Heart left ventricle (tissue), 16 donors: ENCODE measurements at regions not wholly inside any gene's neighbourhood (a gene's known extent, or its start where the extent isn't known, plus 50 kb on each side); places are given as distances from the start of the nearest gene placed in this dataset.
A peak's percentile ranks its signal among the peaks of the same experiment; 100 is the strongest.

ENCODE experiments used
- ATAC-seq, 4 donors: fragments of 200-7000 bp; cut with Tn5 transposase; one replicate each; pipeline ENCODE4 v1.9.1; 2020 to 2022; ENCODE audit warnings: moderate library complexity in 4 of 4, mild to moderate bottlenecking in 3 of 4, moderate number of reproducible peaks in 1 of 4
- DNase-seq, 5 donors: peaks; one replicate each; pipeline ENCODE4 v3.0.0-alpha.2; 2020
- H3K27ac ChIP-seq, 12 donors: fragments of 200-600 bp; sonication (generic) in 4 of 12; one replicate each; pipeline versions ENCODE4 v1.5.0 to v1.8.0; 2016 to 2022; ENCODE audit warnings: mild to moderate bottlenecking in 2 of 12
- H3K27me3 ChIP-seq, 9 donors: fragments of 200-600 bp; sonication (generic) in 2 of 9; one replicate each; pipeline versions ENCODE4 v1.5.1 to v1.8.0; 2016 to 2022; ENCODE audit warnings: mild to moderate bottlenecking in 3 of 9
- H3K36me3 ChIP-seq, 9 donors: fragments of 200-600 bp; sonication (generic) in 2 of 9; one replicate each; pipeline versions ENCODE4 v1.5.0 to v1.8.0; 2018 to 2022; ENCODE audit warnings: mild to moderate bottlenecking in 2 of 9
- H3K4me1 ChIP-seq, 12 donors: fragments of 200-600 bp; sonication (generic) in 4 of 12; one replicate each; pipeline versions ENCODE4 v1.5.0 to v1.8.0; 2016 to 2022; ENCODE audit warnings: mild to moderate bottlenecking in 3 of 12
- H3K4me3 ChIP-seq, 12 donors: fragments of 200-600 bp; sonication (generic) in 4 of 12; one replicate each; pipeline versions ENCODE4 v1.5.0 to v1.8.0; 2017 to 2022; ENCODE audit warnings: mild to moderate bottlenecking in 9 of 12, moderate library complexity in 4 of 12
- H3K9me3 ChIP-seq, 12 donors: fragments of 200-600 bp; sonication (generic) in 4 of 12; one replicate each; pipeline versions ENCODE4 v1.5.0 to v1.8.0; 2016 to 2022; ENCODE audit warnings: mild to moderate bottlenecking in 1 of 12
- CTCF ChIP-seq, 12 donors: fragments of 200-600 bp; sonication (generic) in 4 of 12; IDR thresholded peaks; one replicate each; pipeline versions ENCODE4 v1.5.0 to v1.8.0; 2018 to 2022; ENCODE audit warnings: antibody characterized with exemption in 12 of 12, mild to moderate bottlenecking in 5 of 12
- POLR2A ChIP-seq, 2 donors: fragments of 450-650 bp; IDR thresholded peaks; one replicate each; pipeline ENCODE4 v1.6.1; 2017; ENCODE audit warnings: antibody characterized with exemption in 2 of 2, mild to moderate bottlenecking in 2 of 2, moderate library complexity in 2 of 2
- WGBS, 4 donors: extraction: QIAGEN DNeasy Blood & Tissue Kit in 2 of 4; methylation state at CpG; one replicate each; pipeline versions ENCODE4 v1.1.5 to v1.1.7; 2013 to 2018; 5-methylcytosine and 5-hydroxymethylcytosine counted together
- intact Hi-C, 10 donors: fragments of 100-400 bp; cut with DNase I; formaldehyde crosslinking; loops; one replicate each; pipeline versions ENCODE4 v1.11.1 to v1.14.2; 2022
- donor health status: ischemic (EF 13 %, LVEDD 7.1; RV severe dilation, severe dysfunction).
- donor health status: healthy with polysubstance abuse.
- donor health status: DM: no; HTN: yes; CAD: no.
- donor health status: DM: no; HTN: no; CAD: no.
- donor health status: ischemic (EF 25% LVEDD 6.9; RV normal size, moderate dysfunction).
- donor health status: ischemic (EF 25% LVEDD 5.7; RV mildly dilated, moderate dysfunction).
- donor health status: healthy.
- donor health status: DM: yes; HTN: yes; CAD: no.
- donor health status: ischemic (EF 35%, LVEDD 5.7; RV mildly dilated, moderate dysfunction).
- donor health status: nonischemic (EF 11% LVEDD 7.7; RV severe dilation, severe dysfunction).
- donor health status: DM: yes; HTN: yes; CAD: no.
- donor health status: PGD.
- donor health status: ischemic (EF 29% LVEDD 5.4; RV normal size, mild dysfunction).
- donor health status: nonischemic (EF 23%, LVEDD 6.1; RV moderate dilation, normal function).

GRCh38 chr1:220970311-220970710 lies 91.1 kb downstream of the HLX start:
- no peak overlapping the region for H3K4me3 ChIP-seq
- no peak for TF ChIP-seq POLR2A (IDR thresholded peaks at IDR 0.05)
- no peak for TF ChIP-seq CTCF (IDR thresholded peaks at IDR 0.05)
- H3K27me3 ChIP-seq: no peaks in the 10 kb centered on the region
- DNase-seq (peak in 1 of 5 donors; percentile 10), ATAC-seq (peak in 2 of 4 donors; percentile 24 to 65)
- H3K36me3 ChIP-seq: no peaks in the 10 kb centered on the region
- peak overlapping the region in 6 of 12 donors; percentile 13 to 61 (median 40) for H3K27ac ChIP-seq
- peaks cover 0 to 7% (median 0%) of the 10 kb centered on the region in 12 donors for H3K4me1 ChIP-seq
- intact Hi-C loops: no loop called here
- 57 to 68% (median 62%) methylated on average over 4 of the region's 4 CpGs for WGBS, 4 donors
- H3K9me3 ChIP-seq: peaks cover 0 to 21% (median 0%) of the 10 kb centered on the region in 12 donors

- no peak overlapping the region for H3K4me3 ChIP-seq
- no peaks in the 10 kb centered on the region for H3K27me3 ChIP-seq
- peaks cover 0 to 7% (median 0%) of the 10 kb centered on the region in 12 donors for H3K4me1 ChIP-seq
- intact Hi-C loops: no loop called here
- 74 to 81% (median 77%) methylated on average over 5 of the region's 5 CpGs for WGBS, 4 donors
- DNase-seq (no peak), ATAC-seq (no peak)
- peaks cover 0 to 21% (median 0%) of the 10 kb centered on the region in 12 donors for H3K9me3 ChIP-seq
- H3K36me3 ChIP-seq: no peaks in the 10 kb centered on the region
- no peak overlapping the region for H3K27ac ChIP-seq
- TF ChIP-seq CTCF (IDR thresholded peaks at IDR 0.05) (no peak), POLR2A (IDR thresholded peaks at IDR 0.05) (no peak)
Measured at GRCh38 chr1:220971221-220971620, 92.0 kb downstream of the HLX start.

- DNase-seq (no peak), ATAC-seq (no peak)
- Histone ChIP-seq H3K4me1 (peaks cover 0 to 7% (median 0%) of the 10 kb centered on the region in 12 donors), H3K27ac (no peak overlapping the region), H3K9me3 (peaks cover 0 to 17% (median 0%) of the 10 kb centered on the region in 12 donors), H3K27me3 (no peaks in the 10 kb centered on the region), H3K36me3 (no peaks in the 10 kb centered on the region), H3K4me3 (no peak overlapping the region)
- WGBS, 4 donors: 56 to 85% (median 64%) methylated on average over 1 of the region's 1 CpG
- TF ChIP-seq POLR2A (IDR thresholded peaks at IDR 0.05) (no peak), CTCF (IDR thresholded peaks at IDR 0.05) (no peak)
- intact Hi-C loops: no loop called here
Measured at GRCh38 chr1:220974431-220974830, 95.2 kb downstream of the HLX start.

GRCh38 chr1:220976390-220976789 lies 97.1 kb downstream of the HLX start:
- WGBS, 4 donors: 41 to 47% (median 45%) methylated on average over 3 of the region's 3 CpGs
- Histone ChIP-seq H3K4me3 (no peak overlapping the region), H3K27ac (no peak overlapping the region), H3K9me3 (peaks cover 0 to 7% (median 0%) of the 10 kb centered on the region in 12 donors), H3K27me3 (no peaks in the 10 kb centered on the region), H3K4me1 (peaks cover 0 to 3% (median 0%) of the 10 kb centered on the region in 12 donors), H3K36me3 (no peaks in the 10 kb centered on the region)
- ATAC-seq: no peak
- DNase-seq: no peak
- intact Hi-C loops: no loop called here
- TF ChIP-seq CTCF (IDR thresholded peaks at IDR 0.05): no peak
- TF ChIP-seq POLR2A (IDR thresholded peaks at IDR 0.05): no peak
